HuH-7 (cell line): ENCODE measurements at regions not wholly inside any gene's neighbourhood (a gene's known extent, or its start where the extent isn't known, plus 50 kb on each side); places are given as distances from the start of the nearest gene placed in this dataset.

Source experiments
- DNase-seq: peaks from one replicate; pipeline ENCODE4 v3.0.0; 2011; ENCODE audit warnings: low spot score

GRCh38 chr6:138609801-138610430 lies 110.6 kb upstream of the NHSL1 start:
- DNase-seq, result no peak

DNA sequence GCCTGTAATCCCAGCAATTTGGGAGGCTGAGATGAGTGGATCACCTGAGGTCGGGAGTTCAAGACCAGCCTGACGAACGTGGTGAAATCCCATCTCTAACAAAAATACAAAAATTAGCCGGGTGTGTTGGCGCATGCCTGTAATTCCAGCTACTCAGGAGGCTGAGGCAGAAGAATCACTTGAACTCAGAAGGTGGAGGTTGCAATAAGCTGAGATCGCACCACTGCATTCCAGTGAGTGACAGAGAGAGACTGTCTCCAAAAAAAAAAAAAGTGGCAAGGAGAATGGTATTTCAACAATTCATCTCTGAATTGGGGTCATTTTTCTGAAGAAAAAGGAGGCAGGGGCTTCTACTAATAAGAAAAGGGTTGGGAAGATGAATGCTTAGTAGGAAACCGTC lies 111.5 kb upstream of the NHSL1 start:
- DNase-seq, result no peak

DNA sequence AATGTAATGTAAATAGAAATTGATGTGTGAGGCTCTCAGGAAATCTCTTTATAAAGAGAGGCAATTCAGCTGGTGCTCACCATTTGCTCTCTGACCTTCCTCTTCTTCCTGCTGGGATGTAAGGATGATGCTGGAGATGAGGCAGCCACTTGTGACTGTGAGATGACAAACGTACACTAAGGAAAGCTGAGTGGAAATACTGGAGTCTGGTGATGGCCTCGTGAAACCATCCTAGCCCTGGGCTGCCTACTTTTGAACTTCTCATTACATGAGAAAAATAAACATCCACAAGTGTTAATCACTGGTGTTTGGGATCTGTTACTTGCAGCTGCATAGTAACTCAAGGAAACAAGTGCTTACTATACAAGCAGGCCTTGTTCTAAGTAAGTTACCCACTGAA lies 114.9 kb upstream of the NHSL1 start:
- no peak for DNase-seq

DNA sequence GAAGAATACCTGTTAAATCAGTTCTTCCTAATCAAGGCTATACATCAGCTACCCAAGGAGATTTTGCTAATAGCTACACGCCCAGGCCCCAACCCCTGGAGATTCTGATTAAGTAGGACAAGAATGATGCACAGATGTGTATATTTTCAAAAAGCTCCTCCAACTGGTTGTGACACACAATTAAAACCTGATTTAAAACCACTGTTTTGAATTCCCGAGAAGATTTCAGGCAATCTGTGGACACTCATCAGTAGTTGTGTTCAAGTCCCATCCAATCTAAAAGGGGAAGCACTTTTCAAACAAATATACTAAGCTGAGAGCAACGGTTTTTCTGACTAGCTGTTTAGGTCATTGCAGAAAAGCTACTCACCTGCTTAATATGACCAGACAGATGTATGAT lies 118.9 kb upstream of the NHSL1 start:
- DNase-seq, result no peak

- DNase-seq, result no peak
Measured at GRCh38 chr6:138620630-138621029, 121.3 kb upstream of the NHSL1 start.

- DNase-seq, result no peak
Measured at GRCh38 chr6:138622967-138623366, 123.7 kb upstream of the NHSL1 start.

GRCh38 chr6:138631566-138631965 lies 132.3 kb upstream of the NHSL1 start:
- DNase-seq, result no peak

GRCh38 chr6:138637822-138638221 lies 135.7 kb upstream of the CCDC28A start:
- DNase-seq, result no peak

GRCh38 chr6:138638604-138639003 lies 135.0 kb upstream of the CCDC28A start:
- DNase-seq, result no peak

GRCh38 chr6:138640028-138640427 lies 133.5 kb upstream of the CCDC28A start:
- no peak for DNase-seq

- DNase-seq, result no peak
Measured at GRCh38 chr6:138643210-138643609, 130.4 kb upstream of the CCDC28A start.

- no peak for DNase-seq
Measured at GRCh38 chr6:138645976-138646640, 127.5 kb upstream of the CCDC28A start.

DNA sequence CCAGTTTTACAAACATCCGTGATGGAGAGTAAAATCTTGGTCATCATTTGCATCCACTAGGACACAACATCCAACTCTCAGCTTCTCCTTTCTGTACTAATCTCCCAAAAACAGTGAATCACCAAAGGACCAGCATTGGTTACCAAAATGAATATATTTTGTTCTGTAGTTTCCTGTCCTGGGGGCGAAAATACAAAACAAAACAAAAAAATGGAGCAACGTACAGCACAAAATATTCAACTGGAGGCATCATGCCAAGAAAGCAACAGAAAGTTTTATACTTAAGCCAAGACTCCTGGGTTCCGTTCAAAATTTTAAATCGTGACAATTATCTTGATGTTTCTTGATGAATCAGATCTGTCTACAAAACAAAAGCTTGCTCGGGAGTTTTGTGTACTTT lies 126.6 kb upstream of the CCDC28A start:
- no peak for DNase-seq

GRCh38 chr6:138648127-138648526 lies 125.4 kb upstream of the CCDC28A start:
- DNase-seq, result no peak

GRCh38 chr6:138651491-138651890 lies 122.1 kb upstream of the CCDC28A start:
- no peak for DNase-seq

- no peak for DNase-seq
Measured at GRCh38 chr6:138652824-138653223, 120.7 kb upstream of the CCDC28A start.

GRCh38 chr6:138653435-138653834 lies 120.1 kb upstream of the CCDC28A start:
- DNase-seq, result no peak

DNA sequence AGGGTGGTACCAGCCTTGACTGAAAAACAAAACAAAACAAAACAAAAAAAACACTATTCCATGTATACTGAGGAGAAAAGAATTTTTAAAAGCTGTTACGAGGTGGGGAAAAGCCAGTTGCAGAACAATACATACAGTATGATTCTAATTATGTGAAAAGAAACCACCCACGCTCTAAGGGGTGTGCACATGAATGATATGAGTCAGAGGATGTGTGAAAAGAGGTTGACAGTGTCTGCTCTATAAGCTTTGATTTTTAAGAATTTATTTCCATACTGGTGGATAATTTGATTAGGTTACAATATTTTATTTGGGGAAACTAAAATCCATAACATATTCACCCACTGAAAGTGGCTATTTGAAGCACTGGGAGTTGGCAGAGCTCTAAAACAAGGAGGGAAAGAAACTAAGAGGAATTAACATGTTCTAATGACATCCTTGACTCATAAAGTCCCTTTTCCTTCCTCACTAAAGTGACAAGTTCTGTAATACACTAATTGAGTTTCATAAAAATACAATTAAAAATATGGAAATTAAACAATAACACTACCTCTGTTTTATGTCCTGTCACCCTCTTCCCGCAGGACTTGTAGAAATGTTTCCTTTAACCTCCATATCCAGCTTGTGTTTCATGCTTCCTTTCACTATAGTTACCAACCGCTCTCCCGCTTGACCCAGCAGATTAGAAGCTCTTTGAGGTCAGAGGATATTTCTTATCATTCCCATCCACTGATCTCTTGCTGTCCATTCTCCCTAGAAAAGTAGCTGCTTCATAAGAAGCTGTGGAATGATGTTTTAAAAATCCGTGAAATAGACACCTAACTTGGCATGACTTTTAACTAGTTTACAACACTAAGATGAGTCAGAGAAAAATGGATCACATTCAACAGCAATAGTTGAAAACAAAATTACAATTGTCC lies 118.6 kb upstream of the CCDC28A start:
- DNase-seq, result no peak

GRCh38 chr6:138655828-138656227 lies 117.7 kb upstream of the CCDC28A start:
- DNase-seq, result no peak

- no peak for DNase-seq
Measured at GRCh38 chr6:138656364-138657064, 117.1 kb upstream of the CCDC28A start.

GRCh38 chr6:138657065-138657425 lies 116.5 kb upstream of the CCDC28A start:
- no peak for DNase-seq

DNA sequence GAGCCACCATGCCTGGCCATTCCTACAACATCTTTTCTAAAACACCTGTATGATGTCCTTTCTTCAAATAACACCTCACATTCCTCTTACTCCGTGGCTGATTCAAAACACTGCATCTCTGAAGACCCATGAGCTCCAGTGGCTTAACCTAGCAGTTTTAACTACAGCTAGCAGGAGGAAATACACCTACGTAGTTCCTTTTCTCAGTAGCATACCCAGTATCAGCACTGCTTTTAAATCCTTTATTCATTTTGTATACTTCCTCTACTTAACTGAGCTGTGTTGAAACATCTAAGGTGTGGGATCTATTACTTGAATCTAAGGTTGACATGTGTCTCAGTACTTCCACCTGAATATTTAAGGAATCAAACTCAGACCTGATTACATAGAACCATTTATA lies 113.6 kb upstream of the CCDC28A start:
- DNase-seq, result no peak
